IPS-15b (cell line): ENCODE measurements at regions not wholly inside any gene's neighbourhood (a gene's known extent, or its start where the extent isn't known, plus 50 kb on each side); places are given as distances from the start of the nearest gene placed in this dataset.

Source experiments
- H3K27me3 ChIP-seq: one replicate; pipeline ENCODE4 v1.6.1; 2013; ENCODE audit warnings: low read length; ENCODE audit not compliant: control insufficient read depth, insufficient read depth
- H3K36me3 ChIP-seq: one replicate; pipeline ENCODE4 v1.6.1; 2013; ENCODE audit warnings: low read length; ENCODE audit not compliant: control insufficient read depth, insufficient read depth
- H3K4me1 ChIP-seq: one replicate; pipeline ENCODE4 v1.6.1; 2013; ENCODE audit warnings: mild to moderate bottlenecking, low read length; ENCODE audit not compliant: control insufficient read depth, insufficient read depth
- H3K4me3 ChIP-seq: one replicate; pipeline ENCODE4 v1.5.1; 2013; ENCODE audit warnings: low read depth, low read length
- H3K9ac ChIP-seq: one replicate; pipeline ENCODE4 v1.6.1; 2013; ENCODE audit warnings: low read depth, mild to moderate bottlenecking, low read length
- H3K9me3 ChIP-seq: one replicate; pipeline ENCODE4 v1.6.1; 2013; ENCODE audit warnings: mild to moderate bottlenecking, low read length; ENCODE audit not compliant: control insufficient read depth, insufficient read depth

DNA sequence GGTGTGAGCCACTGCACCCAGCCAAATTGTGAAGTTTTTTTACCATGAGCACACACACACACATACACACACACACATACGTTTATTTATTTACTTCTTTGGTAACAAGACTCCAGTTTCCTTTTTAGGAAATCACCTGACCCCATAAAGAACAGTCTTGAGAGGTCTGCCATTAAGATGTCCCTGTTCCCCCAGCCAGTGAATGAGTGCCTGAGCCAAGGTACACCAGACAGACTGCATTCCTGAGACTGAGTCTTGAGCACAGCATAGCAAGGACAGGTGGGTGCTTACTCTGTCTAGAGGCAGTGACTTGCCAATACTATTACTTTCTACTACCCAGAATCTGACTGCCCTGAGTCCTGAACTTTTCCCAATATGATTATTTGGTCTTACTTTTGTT lies 167.2 kb upstream of the SATB2 start:
- no peaks in the 10 kb centered on the region for H3K9me3 ChIP-seq
- H3K4me1 ChIP-seq = peaks cover 3% of the 10 kb centered on the region
- H3K4me3 ChIP-seq = no peak overlapping the region
- no peaks in the 10 kb centered on the region for H3K27me3 ChIP-seq
- H3K36me3 ChIP-seq = no peaks in the 10 kb centered on the region
- no peak overlapping the region for H3K9ac ChIP-seq

- Histone ChIP-seq H3K36me3 (no peaks in the 10 kb centered on the region), H3K4me1 (peaks cover 6% of the 10 kb centered on the region), H3K9ac (no peak overlapping the region), H3K27me3 (no peaks in the 10 kb centered on the region), H3K9me3 (no peaks in the 10 kb centered on the region), H3K4me3 (no peak overlapping the region)
Observed at GRCh38 chr2:199612509-199613130, 154.9 kb upstream of the SATB2 start.

GRCh38 chr2:199607914-199608313 lies 150.2 kb upstream of the SATB2 start:
- no peak overlapping the region for H3K4me3 ChIP-seq
- H3K36me3 ChIP-seq = no peaks in the 10 kb centered on the region
- H3K4me1 ChIP-seq = peaks cover 6% of the 10 kb centered on the region
- H3K9ac ChIP-seq = no peak overlapping the region
- H3K9me3 ChIP-seq = no peaks in the 10 kb centered on the region
- H3K27me3 ChIP-seq = peaks cover 18% of the 10 kb centered on the region

- Histone ChIP-seq H3K9ac (no peak overlapping the region), H3K27me3 (peaks cover 27% of the 10 kb centered on the region), H3K36me3 (no peaks in the 10 kb centered on the region), H3K4me3 (no peak overlapping the region), H3K9me3 (no peaks in the 10 kb centered on the region), H3K4me1 (peaks cover 8% of the 10 kb centered on the region)
Observed at GRCh38 chr2:199606193-199606780, 148.5 kb upstream of the SATB2 start.

DNA sequence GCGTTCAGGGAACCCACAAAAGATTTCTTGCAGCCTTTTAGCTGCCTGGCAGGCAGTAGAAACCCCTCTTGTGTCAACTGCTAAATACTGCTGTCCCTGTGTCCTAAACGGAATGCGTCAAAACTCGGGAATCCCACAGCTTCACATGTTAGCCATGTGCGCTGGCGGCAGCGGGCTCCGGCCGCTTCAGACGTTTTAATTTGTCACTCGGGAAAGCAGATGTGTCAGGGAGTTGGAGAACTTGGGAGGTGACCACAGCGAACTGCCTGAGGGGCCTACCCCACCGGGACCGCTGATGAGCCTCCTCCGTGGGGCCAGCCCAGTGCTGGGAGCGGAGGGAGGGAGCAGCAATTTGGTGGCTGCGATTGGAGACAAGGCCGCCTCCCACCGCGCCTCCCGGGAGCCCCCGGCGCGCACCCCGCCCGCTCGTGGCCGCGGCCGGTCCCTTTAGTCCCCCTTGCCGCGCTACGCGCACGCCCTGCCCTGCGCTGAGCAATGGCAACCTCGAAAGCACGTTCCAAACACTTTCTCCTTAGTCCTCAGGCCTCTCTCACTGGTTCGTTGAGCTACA lies 146.1 kb upstream of the SATB2 start:
- no peak overlapping the region for H3K9ac ChIP-seq
- peak overlapping the region; percentile 45 for H3K4me3 ChIP-seq
- H3K4me1 ChIP-seq = peaks cover 8% of the 10 kb centered on the region
- H3K9me3 ChIP-seq = no peaks in the 10 kb centered on the region
- H3K27me3 ChIP-seq = peaks cover 30% of the 10 kb centered on the region
- no peaks in the 10 kb centered on the region for H3K36me3 ChIP-seq

DNA sequence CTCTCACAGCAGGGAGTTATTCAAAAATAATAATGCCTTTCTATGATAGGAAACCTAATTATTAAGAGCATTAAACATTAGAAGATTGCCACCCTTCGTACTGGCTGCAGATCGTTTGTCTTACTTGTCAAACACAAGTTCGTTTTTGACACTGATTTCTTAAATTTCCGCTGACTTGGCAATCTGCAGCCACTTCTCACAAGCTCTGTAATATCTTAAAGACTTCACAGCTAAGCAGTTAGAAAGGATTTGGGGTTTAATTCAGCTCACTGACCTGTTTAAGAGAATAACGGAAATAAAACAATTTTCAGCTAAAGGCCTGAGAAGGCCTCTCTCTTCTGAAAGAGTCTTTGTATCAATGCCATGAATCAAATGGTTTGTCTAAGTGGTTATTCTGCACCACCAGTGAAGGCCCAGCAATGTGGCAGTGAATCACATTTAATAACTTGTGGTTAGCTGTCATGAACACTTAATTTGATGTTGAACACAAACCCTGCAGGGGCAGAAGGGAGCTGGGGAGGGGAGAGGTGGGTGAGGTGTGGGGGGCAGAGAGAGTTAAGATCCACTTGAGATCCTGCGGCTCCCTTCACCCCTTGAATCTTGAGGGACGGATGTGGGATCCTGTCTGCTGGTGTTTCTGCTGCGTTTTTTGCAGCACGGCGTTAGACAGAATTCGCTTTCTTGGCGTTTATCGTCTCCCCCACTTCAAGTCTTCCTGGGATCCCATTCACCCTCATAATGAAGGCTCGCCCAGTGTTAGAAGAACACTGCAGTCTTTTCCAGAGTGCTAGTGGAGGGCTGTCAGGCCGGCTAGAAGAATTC lies 145.4 kb upstream of the SATB2 start:
- H3K9me3 ChIP-seq = no peaks in the 10 kb centered on the region
- H3K4me1 ChIP-seq = peaks cover 4% of the 10 kb centered on the region
- no peak overlapping the region for H3K9ac ChIP-seq
- peaks cover 30% of the 10 kb centered on the region for H3K27me3 ChIP-seq
- peak overlapping the region; percentile 45 for H3K4me3 ChIP-seq
- H3K36me3 ChIP-seq = no peaks in the 10 kb centered on the region

DNA sequence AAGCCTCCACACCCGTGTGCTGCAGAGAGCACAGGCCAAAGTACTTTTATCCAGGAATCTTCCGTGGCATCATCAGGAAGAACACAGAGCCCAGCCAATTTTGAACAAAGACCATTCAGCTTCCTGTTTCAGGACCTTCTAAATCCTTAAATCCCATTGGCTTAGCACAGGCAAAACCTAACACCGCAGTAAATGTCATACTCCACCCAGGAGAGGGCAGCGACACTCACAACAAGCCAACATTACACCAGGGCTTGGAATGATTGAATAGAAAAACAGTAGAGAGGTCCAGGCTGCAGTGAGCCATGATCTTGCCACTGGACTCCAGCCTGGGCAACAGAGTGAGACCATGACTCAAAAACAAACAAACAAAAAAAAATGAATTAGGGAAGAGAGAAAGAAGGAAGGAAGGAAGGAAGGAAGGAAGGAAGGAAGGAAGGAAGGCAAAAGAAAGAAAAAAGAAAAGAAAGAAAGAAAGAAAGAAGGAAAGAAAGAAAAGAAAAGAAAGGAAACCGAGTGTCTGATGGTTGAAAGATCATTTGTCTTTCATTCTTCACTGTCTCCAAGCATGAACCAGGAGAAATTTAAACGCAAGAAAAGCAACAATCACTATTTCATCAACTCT lies 144.6 kb upstream of the SATB2 start:
- Histone ChIP-seq H3K4me1 (peaks cover 3% of the 10 kb centered on the region), H3K36me3 (no peaks in the 10 kb centered on the region), H3K27me3 (peaks cover 30% of the 10 kb centered on the region), H3K9me3 (no peaks in the 10 kb centered on the region), H3K4me3 (no peak overlapping the region), H3K9ac (no peak overlapping the region)

DNA sequence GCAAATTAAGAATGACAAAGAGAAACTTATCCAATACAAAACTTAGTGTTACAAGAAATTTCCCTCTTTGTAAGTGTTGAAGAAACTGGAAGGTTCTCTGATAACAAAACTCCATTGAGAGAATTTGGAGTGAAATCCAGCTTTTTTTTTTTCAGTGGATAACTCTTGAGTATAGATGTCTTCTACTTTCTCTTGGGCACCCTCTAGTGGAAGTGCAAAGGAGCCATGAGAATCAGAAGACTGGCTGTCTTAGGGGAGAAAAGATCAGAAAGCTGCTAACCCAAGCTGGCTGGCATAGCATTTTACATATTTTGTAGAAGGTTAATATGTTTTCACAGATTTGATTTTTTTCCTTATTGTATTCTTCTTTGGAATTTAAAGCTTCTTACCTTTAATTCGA lies 138.8 kb upstream of the SATB2 start:
- H3K9ac ChIP-seq = no peak overlapping the region
- H3K9me3 ChIP-seq = no peaks in the 10 kb centered on the region
- H3K4me1 ChIP-seq = no peaks in the 10 kb centered on the region

GRCh38 chr2:199594443-199594842 lies 136.7 kb upstream of the SATB2 start:
- no peaks in the 10 kb centered on the region for H3K36me3 ChIP-seq
- H3K9me3 ChIP-seq = no peaks in the 10 kb centered on the region
- peaks cover 4% of the 10 kb centered on the region for H3K4me1 ChIP-seq
- no peak overlapping the region for H3K4me3 ChIP-seq
- H3K9ac ChIP-seq = no peak overlapping the region
- peaks cover 8% of the 10 kb centered on the region for H3K27me3 ChIP-seq

More for the DNA sequence above, 138.8 kb upstream of the SATB2 start:
- Histone ChIP-seq H3K4me3 (no peak overlapping the region), H3K36me3 (no peaks in the 10 kb centered on the region), H3K27me3 (peaks cover 3% of the 10 kb centered on the region)

DNA sequence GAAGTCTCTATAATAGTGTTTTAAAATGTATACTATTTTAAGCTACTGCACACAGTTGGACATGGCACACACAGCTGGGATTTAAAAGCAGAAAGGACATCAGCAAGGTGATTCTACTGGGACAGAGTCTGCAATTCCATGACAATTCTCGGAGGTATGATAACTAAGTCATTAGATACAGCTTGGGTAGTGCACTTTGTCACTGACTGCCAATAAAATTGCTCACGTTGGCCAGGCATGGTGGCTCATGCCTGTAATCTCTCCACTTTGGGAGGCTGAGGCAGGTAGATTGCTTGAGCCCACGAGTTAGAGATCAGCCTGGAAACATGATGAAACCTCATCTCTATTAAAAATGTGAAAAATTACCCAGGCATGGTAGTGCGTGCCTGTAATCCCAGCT lies 134.1 kb upstream of the SATB2 start:
- peaks cover 15% of the 10 kb centered on the region for H3K27me3 ChIP-seq
- H3K4me1 ChIP-seq = peaks cover 14% of the 10 kb centered on the region
- no peaks in the 10 kb centered on the region for H3K9me3 ChIP-seq
- H3K9ac ChIP-seq = no peak overlapping the region
- no peak overlapping the region for H3K4me3 ChIP-seq
- H3K36me3 ChIP-seq = no peaks in the 10 kb centered on the region

- Histone ChIP-seq H3K9ac (no peak overlapping the region), H3K9me3 (no peaks in the 10 kb centered on the region), H3K36me3 (no peaks in the 10 kb centered on the region), H3K4me3 (no peak overlapping the region), H3K27me3 (peaks cover 15% of the 10 kb centered on the region), H3K4me1 (peaks cover 14% of the 10 kb centered on the region)
Observed at GRCh38 chr2:199590321-199591203, 132.8 kb upstream of the SATB2 start.
